SJCRH30 (cell line): ENCODE measurements at regions not wholly inside any gene's neighbourhood (a gene's known extent, or its start where the extent isn't known, plus 50 kb on each side); places are given as distances from the start of the nearest gene placed in this dataset.

Experiments used
- DNase-seq, 2 experiments: peaks; one replicate each; pipeline ENCODE4 v3.0.0-alpha.2; 2015 to 2020
- H3K27ac ChIP-seq: fragments of 250-450 bp; sonication (Bioruptor Pico); 2 replicates; pipeline ENCODE4 v1.5.1; 2020; ENCODE audit warnings: mild to moderate bottlenecking, moderate library complexity
- H3K27me3 ChIP-seq: fragments of 250-450 bp; sonication (Bioruptor Pico); 2 replicates; pipeline ENCODE4 v1.5.1; 2020; ENCODE audit warnings: mild to moderate bottlenecking, moderate library complexity
- H3K36me3 ChIP-seq: fragments of 250-450 bp; sonication (Bioruptor Pico); 2 replicates; pipeline ENCODE4 v1.5.1; 2020; ENCODE audit warnings: mild to moderate bottlenecking, moderate library complexity
- H3K4me1 ChIP-seq: fragments of 250-450 bp; sonication (Bioruptor Pico); 2 replicates; pipeline ENCODE4 v1.5.1; 2020; ENCODE audit warnings: mild to moderate bottlenecking, moderate library complexity
- H3K4me3 ChIP-seq: fragments of 250-450 bp; sonication (Bioruptor Pico); 2 replicates; pipeline ENCODE4 v1.5.1; 2020; ENCODE audit warnings: mild to moderate bottlenecking, moderate library complexity
- H3K9me3 ChIP-seq: fragments of 250-450 bp; sonication (Bioruptor Pico); replicated peaks from 2 replicates; pipeline ENCODE4 v1.5.1; 2020; ENCODE audit warnings: mild to moderate bottlenecking, moderate library complexity

GRCh38 chr16:65956100-65956499, 410.4 kb upstream of the CDH5 start:
- Histone ChIP-seq H3K4me1 (peaks cover 6% of the 10 kb centered on the region; the same call in 1 of the 2 replicates), H3K9me3 (no peaks in the 10 kb centered on the region; the same call in 1 of the 2 replicates), H3K27ac (no peak overlapping the region), H3K4me3 (no peak overlapping the region), H3K36me3 (no peaks in the 10 kb centered on the region), H3K27me3 (no peaks in the 10 kb centered on the region)
- no peak for DNase-seq

- no peaks in the 10 kb centered on the region; the same call in 1 of the 2 replicates for H3K9me3 ChIP-seq
- H3K27me3 ChIP-seq: no peaks in the 10 kb centered on the region
- H3K4me1 ChIP-seq: peaks cover 19% of the 10 kb centered on the region
- DNase-seq: no peak
- H3K4me3 ChIP-seq: no peak overlapping the region
- no peak overlapping the region for H3K27ac ChIP-seq
- H3K36me3 ChIP-seq: no peaks in the 10 kb centered on the region
These were observed 412.0 kb upstream of the CDH5 start for GRCh38 chr16:65954446-65954845.

- H3K4me3 ChIP-seq: no peak overlapping the region
- no peaks in the 10 kb centered on the region for H3K36me3 ChIP-seq
- DNase-seq: peak; percentile 91 to 95
- no peaks in the 10 kb centered on the region for H3K27me3 ChIP-seq
- H3K4me1 ChIP-seq: peaks cover 22% of the 10 kb centered on the region
- peak overlapping the region; percentile 31; the same call in 1 of the 2 replicates for H3K27ac ChIP-seq
- H3K9me3 ChIP-seq: no peaks in the 10 kb centered on the region; the same call in 1 of the 2 replicates
These were observed 416.3 kb upstream of the CDH5 start for GRCh38 chr16:65950211-65950610.

- Histone ChIP-seq H3K36me3 (no peaks in the 10 kb centered on the region), H3K4me1 (peaks cover 22% of the 10 kb centered on the region), H3K27ac (no peak overlapping the region), H3K27me3 (no peaks in the 10 kb centered on the region), H3K9me3 (no peaks in the 10 kb centered on the region; the same call in 1 of the 2 replicates), H3K4me3 (no peak overlapping the region)
- no peak for DNase-seq
These were observed 418.1 kb upstream of the CDH5 start for GRCh38 chr16:65948361-65948760.

GRCh38 chr16:65947951-65948350, 418.5 kb upstream of the CDH5 start:
- H3K27ac ChIP-seq: no peak overlapping the region
- DNase-seq: peak in 1 of 2 experiments; percentile 33
- no peaks in the 10 kb centered on the region; the same call in 1 of the 2 replicates for H3K9me3 ChIP-seq
- peaks cover 22% of the 10 kb centered on the region for H3K4me1 ChIP-seq
- no peaks in the 10 kb centered on the region for H3K36me3 ChIP-seq
- H3K4me3 ChIP-seq: no peak overlapping the region
- no peaks in the 10 kb centered on the region for H3K27me3 ChIP-seq

- Histone ChIP-seq H3K4me3 (no peak overlapping the region), H3K9me3 (no peaks in the 10 kb centered on the region; the same call in 1 of the 2 replicates), H3K4me1 (peaks cover 17% of the 10 kb centered on the region), H3K27me3 (no peaks in the 10 kb centered on the region), H3K36me3 (no peaks in the 10 kb centered on the region), H3K27ac (no peak overlapping the region)
- no peak for DNase-seq
These were observed 421.0 kb upstream of the CDH5 start for GRCh38 chr16:65945493-65945892.

GRCh38 chr16:65944361-65944760, 422.1 kb upstream of the CDH5 start:
- H3K27ac ChIP-seq: no peak overlapping the region
- H3K27me3 ChIP-seq: no peaks in the 10 kb centered on the region
- no peaks in the 10 kb centered on the region for H3K9me3 ChIP-seq
- H3K36me3 ChIP-seq: no peaks in the 10 kb centered on the region
- H3K4me1 ChIP-seq: peaks cover 8% of the 10 kb centered on the region; the same call in 1 of the 2 replicates
- no peak for DNase-seq
- no peak overlapping the region for H3K4me3 ChIP-seq

GRCh38 chr16:65940711-65941110, 425.8 kb upstream of the CDH5 start:
- no peaks in the 10 kb centered on the region for H3K36me3 ChIP-seq
- H3K4me1 ChIP-seq: peaks cover 4% of the 10 kb centered on the region; the same call in 1 of the 2 replicates
- no peak for DNase-seq
- H3K27ac ChIP-seq: no peak overlapping the region
- H3K9me3 ChIP-seq: no peaks in the 10 kb centered on the region
- H3K27me3 ChIP-seq: no peaks in the 10 kb centered on the region
- H3K4me3 ChIP-seq: no peak overlapping the region

- H3K27me3 ChIP-seq: no peaks in the 10 kb centered on the region
- H3K9me3 ChIP-seq: no peaks in the 10 kb centered on the region
- peaks cover 4% of the 10 kb centered on the region; the same call in 1 of the 2 replicates for H3K4me1 ChIP-seq
- no peak for DNase-seq
- H3K27ac ChIP-seq: no peak overlapping the region
- H3K36me3 ChIP-seq: no peaks in the 10 kb centered on the region
- H3K4me3 ChIP-seq: no peak overlapping the region
These were observed 428.4 kb upstream of the CDH5 start for GRCh38 chr16:65938083-65938482.

- H3K27ac ChIP-seq: no peak overlapping the region
- no peaks in the 10 kb centered on the region for H3K36me3 ChIP-seq
- no peak overlapping the region for H3K4me3 ChIP-seq
- H3K9me3 ChIP-seq: no peaks in the 10 kb centered on the region
- H3K4me1 ChIP-seq: peaks cover 5% of the 10 kb centered on the region; the same call in 1 of the 2 replicates
- no peaks in the 10 kb centered on the region for H3K27me3 ChIP-seq
- no peak for DNase-seq
These were observed 429.0 kb upstream of the CDH5 start for GRCh38 chr16:65937455-65937854.

- H3K4me3 ChIP-seq: no peak overlapping the region
- no peaks in the 10 kb centered on the region for H3K27me3 ChIP-seq
- peaks cover 12% of the 10 kb centered on the region for H3K4me1 ChIP-seq
- H3K36me3 ChIP-seq: no peaks in the 10 kb centered on the region
- DNase-seq: no peak
- no peak overlapping the region for H3K27ac ChIP-seq
- no peaks in the 10 kb centered on the region for H3K9me3 ChIP-seq
These were observed 430.4 kb upstream of the CDH5 start for GRCh38 chr16:65936096-65936495.

GRCh38 chr16:65934443-65934842, 432.0 kb upstream of the CDH5 start:
- Histone ChIP-seq H3K36me3 (no peaks in the 10 kb centered on the region), H3K4me1 (peaks cover 12% of the 10 kb centered on the region)
- DNase-seq: no peak

GRCh38 chr16:65933703-65934102, 432.8 kb upstream of the CDH5 start:
- Histone ChIP-seq H3K4me3 (no peak overlapping the region), H3K36me3 (no peaks in the 10 kb centered on the region), H3K27me3 (no peaks in the 10 kb centered on the region), H3K4me1 (peaks cover 12% of the 10 kb centered on the region), H3K9me3 (no peaks in the 10 kb centered on the region), H3K27ac (no peak overlapping the region)
- DNase-seq: no peak

More at GRCh38 chr16:65934443-65934842, 432.0 kb upstream of the CDH5 start:
- no peak overlapping the region for H3K4me3 ChIP-seq
- no peak overlapping the region for H3K27ac ChIP-seq
- H3K27me3 ChIP-seq: no peaks in the 10 kb centered on the region
- H3K9me3 ChIP-seq: no peaks in the 10 kb centered on the region

- no peak overlapping the region for H3K4me3 ChIP-seq
- no peaks in the 10 kb centered on the region for H3K36me3 ChIP-seq
- no peaks in the 10 kb centered on the region for H3K27me3 ChIP-seq
- DNase-seq: peak in 1 of 2 experiments; percentile 71
- no peak overlapping the region for H3K27ac ChIP-seq
- H3K4me1 ChIP-seq: peaks cover 12% of the 10 kb centered on the region
- no peaks in the 10 kb centered on the region for H3K9me3 ChIP-seq
These were observed 434.0 kb upstream of the CDH5 start for GRCh38 chr16:65932350-65933072.

GRCh38 chr16:65922923-65923322, 443.6 kb upstream of the CDH5 start:
- H3K4me1 ChIP-seq: no peaks in the 10 kb centered on the region
- no peak overlapping the region for H3K27ac ChIP-seq

GRCh38 chr16:65919986-65920376, 446.5 kb upstream of the CDH5 start:
- no peak for DNase-seq
- no peak overlapping the region for H3K27ac ChIP-seq
- H3K4me1 ChIP-seq: no peaks in the 10 kb centered on the region
- H3K27me3 ChIP-seq: no peaks in the 10 kb centered on the region
- H3K4me3 ChIP-seq: no peak overlapping the region
- H3K36me3 ChIP-seq: no peaks in the 10 kb centered on the region
- H3K9me3 ChIP-seq: no peaks in the 10 kb centered on the region

More at GRCh38 chr16:65922923-65923322, 443.6 kb upstream of the CDH5 start:
- no peak for DNase-seq
- Histone ChIP-seq H3K4me3 (no peak overlapping the region), H3K9me3 (no peaks in the 10 kb centered on the region), H3K27me3 (no peaks in the 10 kb centered on the region), H3K36me3 (no peaks in the 10 kb centered on the region)
